ENCODE measurements at regions not wholly inside any gene's neighbourhood (a gene's known extent, or its start where the extent isn't known, plus 50 kb on each side); places are given as distances from the start of the nearest gene placed in this dataset.

DNA sequence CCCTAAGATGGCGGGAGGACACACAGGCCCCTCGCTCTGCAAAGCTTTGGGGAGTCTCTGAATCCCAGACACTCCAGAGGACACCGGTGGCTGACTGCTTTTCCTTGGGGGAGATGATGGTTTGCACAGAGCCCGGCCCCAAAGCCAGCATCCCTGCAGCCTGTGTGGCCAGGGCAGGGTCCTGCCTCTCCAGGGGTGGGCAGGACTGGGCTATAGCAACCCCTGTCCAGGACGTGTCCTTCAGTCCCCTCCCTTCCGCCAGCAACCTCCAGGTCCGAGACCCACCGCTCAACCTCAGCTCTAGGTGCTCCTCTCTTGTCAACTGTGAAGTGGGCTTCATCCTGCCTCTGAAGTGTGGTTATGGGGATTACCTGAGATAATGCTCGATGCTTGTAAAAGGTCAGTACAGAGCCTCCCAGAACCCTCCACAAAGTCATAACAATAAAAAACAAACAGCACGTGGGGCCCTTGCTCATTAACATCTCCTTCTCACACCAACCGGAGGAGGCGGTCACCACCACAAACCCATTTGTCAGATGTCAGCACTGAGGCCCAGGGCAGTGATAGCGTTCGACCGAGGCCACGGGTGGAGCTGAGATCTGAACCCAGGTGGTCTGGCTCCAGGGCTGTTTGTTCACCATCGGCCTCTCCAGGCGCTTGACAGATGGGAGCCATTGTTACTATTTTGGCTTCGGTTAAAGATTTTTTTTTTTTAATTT, 304.8 kb downstream of the IRF8 start:
- H3K79me2 ChIP-seq (ENCODE audit: control insufficient read depth, low read length) = no peaks in the 10 kb centered on the region
- H3F3A ChIP-seq (ENCODE audit: control insufficient read depth, insufficient read depth) = no peaks in the 10 kb centered on the region
- no peaks in the 10 kb centered on the region for H4K20me1 ChIP-seq (ENCODE audit: control insufficient read depth, insufficient read depth, low read depth, low read length)
- no peak overlapping the region for H3K4me2 ChIP-seq (ENCODE audit: low read length)
- no peaks in the 10 kb centered on the region for H3K9me3 ChIP-seq (ENCODE audit: control insufficient read depth, insufficient read depth, low read length)
- no peak overlapping the region for H3K4me3 ChIP-seq (ENCODE audit: low read length)
- no peaks in the 10 kb centered on the region for H3K4me1 ChIP-seq (ENCODE audit: control insufficient read depth, low read length)
- H3K27ac ChIP-seq (ENCODE audit: low read depth, low read length) = no peak overlapping the region
- TF ChIP-seq CTCF (IDR thresholded peaks at IDR 0.05; ENCODE audit: low read depth, low read length, poor library complexity, severe bottlenecking) = no peak
- H3K9me2 ChIP-seq (replicated peaks; ENCODE audit: control insufficient read depth, low read length) = no peaks in the 10 kb centered on the region
- H3K27me3 ChIP-seq (ENCODE audit: control insufficient read depth, low read length) = peaks cover 15% of the 10 kb centered on the region
- no peaks in the 10 kb centered on the region for H3K36me3 ChIP-seq (ENCODE audit: control insufficient read depth, low read length)

DNA sequence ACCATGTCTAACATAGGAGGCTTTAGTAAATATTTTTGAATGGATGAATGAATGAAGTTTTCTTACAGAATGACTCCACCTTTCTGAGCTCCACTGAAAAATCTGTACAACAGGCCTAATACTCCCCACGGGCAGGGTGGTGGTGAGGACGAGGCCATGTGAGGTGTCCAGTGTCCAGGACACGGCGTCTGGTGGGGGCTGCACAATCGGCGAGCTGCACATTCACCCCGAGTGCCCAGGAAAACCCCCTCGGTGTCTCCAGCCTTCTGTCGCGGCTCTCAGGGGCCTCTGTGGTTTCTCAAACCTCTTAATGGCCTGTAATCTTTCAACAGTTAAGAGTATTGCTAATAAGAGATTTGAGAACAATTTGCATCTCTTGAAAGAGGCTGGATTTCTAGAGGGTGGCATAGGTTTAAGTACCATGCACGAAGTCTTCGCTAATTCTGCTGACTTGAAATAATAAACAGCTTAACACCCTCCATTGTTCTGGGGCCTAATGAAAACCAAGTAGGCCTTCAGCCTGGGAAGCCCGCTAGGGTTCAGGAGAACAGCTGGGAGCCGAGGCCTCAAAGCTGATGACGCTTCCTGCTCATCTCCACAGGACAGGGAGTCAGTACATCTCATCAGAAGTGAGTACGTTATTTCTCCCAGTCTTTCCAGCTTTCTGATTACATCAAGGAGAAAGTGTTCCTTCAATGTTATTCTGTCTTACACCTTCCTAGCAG, 304.6 kb upstream of the FOXF1 start:
- TF ChIP-seq CTCF (IDR thresholded peaks at IDR 0.05; ENCODE audit: low read depth, low read length, poor library complexity, severe bottlenecking) (no peak), EZH2phosphoT487 (IDR thresholded peaks at IDR 0.05; ENCODE audit: borderline replicate concordance, low read length) (no peak)
- peaks cover 11% of the 10 kb centered on the region for H3K27me3 ChIP-seq (ENCODE audit: control insufficient read depth, low read length)
- H3K9me2 ChIP-seq (replicated peaks; ENCODE audit: control insufficient read depth, low read length) = no peaks in the 10 kb centered on the region
- no peaks in the 10 kb centered on the region for H4K20me1 ChIP-seq (ENCODE audit: control insufficient read depth, insufficient read depth, low read depth, low read length)
- no peak overlapping the region for H3K4me3 ChIP-seq (ENCODE audit: low read length)
- no peaks in the 10 kb centered on the region for H3K79me2 ChIP-seq (ENCODE audit: control insufficient read depth, low read length)
- H3K4me2 ChIP-seq (ENCODE audit: low read length) = no peak overlapping the region
- no peak overlapping the region for H3K27ac ChIP-seq (ENCODE audit: low read depth, low read length)
- H3F3A ChIP-seq (ENCODE audit: control insufficient read depth, insufficient read depth) = no peaks in the 10 kb centered on the region
- H3K9me3 ChIP-seq (ENCODE audit: control insufficient read depth, insufficient read depth, low read length) = no peaks in the 10 kb centered on the region
- no peaks in the 10 kb centered on the region for H3K36me3 ChIP-seq (ENCODE audit: control insufficient read depth, low read length)
- H3K4me1 ChIP-seq (ENCODE audit: control insufficient read depth, low read length) = no peaks in the 10 kb centered on the region

GRCh38 chr16:86207350-86207749, 303.0 kb upstream of the FOXF1 start:
- H3K79me2 ChIP-seq (ENCODE audit: control insufficient read depth, low read length) = no peaks in the 10 kb centered on the region
- no peak overlapping the region for H3K4me3 ChIP-seq (ENCODE audit: low read length)
- no peak overlapping the region for H3K4me2 ChIP-seq (ENCODE audit: low read length)
- no peaks in the 10 kb centered on the region for H4K20me1 ChIP-seq (ENCODE audit: control insufficient read depth, insufficient read depth, low read depth, low read length)
- H3K27me3 ChIP-seq (ENCODE audit: control insufficient read depth, low read length) = peaks cover 5% of the 10 kb centered on the region
- no peaks in the 10 kb centered on the region for H3K4me1 ChIP-seq (ENCODE audit: control insufficient read depth, low read length)
- H3K9me2 ChIP-seq (replicated peaks; ENCODE audit: control insufficient read depth, low read length) = no peaks in the 10 kb centered on the region
- H3K9me3 ChIP-seq (ENCODE audit: control insufficient read depth, insufficient read depth, low read length) = no peaks in the 10 kb centered on the region
- TF ChIP-seq EZH2phosphoT487 (IDR thresholded peaks at IDR 0.05; ENCODE audit: borderline replicate concordance, low read length) = no peak
- TF ChIP-seq CTCF (IDR thresholded peaks at IDR 0.05; ENCODE audit: low read depth, low read length, poor library complexity, severe bottlenecking) = no peak
- H3K36me3 ChIP-seq (ENCODE audit: control insufficient read depth, low read length) = no peaks in the 10 kb centered on the region
- H3K27ac ChIP-seq (ENCODE audit: low read depth, low read length) = no peak overlapping the region
- no peaks in the 10 kb centered on the region for H3F3A ChIP-seq (ENCODE audit: control insufficient read depth, insufficient read depth)

Measured in DOHH2 (cell line).